ENCODE measurements at regions not wholly inside any gene's neighbourhood (a gene's known extent, or its start where the extent isn't known, plus 50 kb on each side); places are given as distances from the start of the nearest gene placed in this dataset.

GRCh38 chr3:70740872-70741271, 428.4 kb upstream of the MDFIC2 start:
- no peak for TF ChIP-seq CTCF (IDR thresholded peaks at IDR 0.05; ENCODE audit: poor library complexity, severe bottlenecking)
- no peak for TF ChIP-seq POLR2AphosphoS5 (IDR thresholded peaks at IDR 0.05)
- no peak for TF ChIP-seq RAD21 (conservative IDR thresholded peaks at IDR 0.05)
- TF ChIP-seq EP300 (conservative IDR thresholded peaks at IDR 0.05; ENCODE audit: poor library complexity, severe bottlenecking) = no peak

All from neural cell (in vitro differentiated cells).